K562 (cell line): ENCODE measurements at regions not wholly inside any gene's neighbourhood (a gene's known extent, or its start where the extent isn't known, plus 50 kb on each side); places are given as distances from the start of the nearest gene placed in this dataset.

Source experiments
- ATAC-seq: fragments of 200-7000 bp; cut with Tn5 transposase; 3 replicates; pipeline ENCODE4 v1.9.1; 2020; ENCODE audit warnings: moderate library complexity
- BruUV-seq: library from RNA; stranded (reverse); fragments of 400-500 nt; replicated peaks from 2 replicates; lab custom pipeline; 2021; lab: Mats Ljungman, UMichigan
- CTCF ChIA-PET: fragments of 300-600 bp; formaldehyde crosslinking; extraction: SDS; loops from one replicate; lab custom pipeline; 2021; ENCODE audit warnings: low intra/inter-chr PET ratio; lab: Yijun Ruan, JAX
- POLR2A ChIA-PET: fragments of 300-600, 350-650 bp; sonication (Branson Sonifier 250); formaldehyde crosslinking; extraction: SDS; loops from one replicate; lab custom pipeline; 2021; ENCODE audit warnings: antibody characterized with exemption, inconsistent platforms; lab: Yijun Ruan, JAX
- DNase-seq, 4 experiments: peaks; one replicate each; pipeline versions ENCODE4 v3.0.0 to v3.0.0-alpha.2; 2011 to 2018; ENCODE audit warnings: low spot score in 3 of 4, mixed read lengths in 3 of 4; ENCODE audit errors: extremely low read depth in 1 of 4
- FAIRE-seq: peaks from 2 replicates; lab custom pipeline; 2011; peaks lifted over from hg19 to GRCh38; lab: Jason Lieb, UNC
- H2AFZ ChIP-seq: 2 replicates; pipeline ENCODE4 v1.6.0; 2011; ENCODE audit warnings: low read depth, low read length, control low read depth, inconsistent platforms
- H3K27ac ChIP-seq: fragments of 200-600 bp; 3 replicates; pipeline ENCODE4 v1.8.0; 2011; ENCODE audit warnings: low read depth, mild to moderate bottlenecking, control low read depth, inconsistent platforms, low read length, moderate library complexity, mixed read lengths; ENCODE audit errors: extremely low read depth
- H3K27me3 ChIP-seq, 2 experiments: fragments of 300-600 bp in 1 of 2; 2 replicates in 1 of 2; 3 replicates in 1 of 2; pipeline versions ENCODE4 v1.6.0 to v1.8.0; 2011; ENCODE audit warnings: inconsistent platforms in 2 of 2, low read length in 2 of 2, mild to moderate bottlenecking in 1 of 2, mixed read lengths in 1 of 2, moderate library complexity in 1 of 2; ENCODE audit not compliant: control insufficient read depth in 2 of 2, insufficient read depth in 2 of 2
- H3K36me3 ChIP-seq: fragments of 300-600 bp; 3 replicates; pipeline ENCODE4 v1.8.0; 2011; ENCODE audit warnings: mild to moderate bottlenecking, low read length, inconsistent platforms; ENCODE audit not compliant: control insufficient read depth, insufficient read depth
- H3K4me1 ChIP-seq, 2 experiments: fragments of 200-600 bp in 1 of 2; replicated peaks in 1 of 2; 2 replicates in 1 of 2; 3 replicates in 1 of 2; pipeline versions ENCODE4 v1.5.1 to v1.8.0; 2011; ENCODE audit warnings: inconsistent platforms in 2 of 2, low read length in 2 of 2, mild to moderate bottlenecking in 1 of 2, mixed read lengths in 1 of 2, moderate library complexity in 1 of 2; ENCODE audit not compliant: control insufficient read depth in 2 of 2, insufficient read depth in 2 of 2
- H3K4me2 ChIP-seq: 2 replicates; pipeline ENCODE4 v1.6.1; 2011; ENCODE audit warnings: low read length, control low read depth, inconsistent platforms, mixed read lengths; ENCODE audit not compliant: insufficient read depth
- H3K4me3 ChIP-seq: fragments of 200-600 bp; sonication (generic), shearing (Covaris generic); 2 replicates; pipeline ENCODE4 v1.5.1; 2016; ENCODE audit warnings: control low read depth, inconsistent platforms
- H3K79me2 ChIP-seq: fragments of 200-600 bp; 3 replicates; pipeline ENCODE4 v1.8.0; 2011; ENCODE audit warnings: low read length, inconsistent platforms; ENCODE audit not compliant: control insufficient read depth, insufficient read depth
- H3K9ac ChIP-seq, 2 experiments: 2 replicates each; pipeline versions ENCODE4 v1.6.0 to v1.6.1; 2011; ENCODE audit warnings: low read depth in 2 of 2, low read length in 2 of 2, control low read depth in 1 of 2, inconsistent platforms in 1 of 2, mild to moderate bottlenecking in 1 of 2, mixed read lengths in 1 of 2; ENCODE audit not compliant: insufficient read depth in 1 of 2
- H3K9me1 ChIP-seq: one replicate; pipeline ENCODE4 v1.6.0; 2011; ENCODE audit warnings: inconsistent platforms, mild to moderate bottlenecking, low read length, moderate library complexity; ENCODE audit not compliant: control insufficient read depth, insufficient read depth
- H3K9me3 ChIP-seq: replicated peaks from 2 replicates; pipeline ENCODE4 v1.5.1; 2011; ENCODE audit warnings: low read depth, low read length, inconsistent platforms; ENCODE audit not compliant: control insufficient read depth, insufficient read depth
- H4K20me1 ChIP-seq: replicated peaks from 2 replicates; pipeline ENCODE4 v1.6.1; 2011; ENCODE audit warnings: low read length, inconsistent platforms, mixed read lengths; ENCODE audit not compliant: control insufficient read depth, insufficient read depth
- BCOR ChIP-seq: fragments of 450-650 bp; IDR thresholded peaks from 2 replicates; pipeline ENCODE4 v1.6.1; 2016
- C11orf30 ChIP-seq: fragments of 450-650 bp; IDR thresholded peaks from 2 replicates; pipeline ENCODE4 v1.6.1; 2016; ENCODE audit warnings: low read depth, mild to moderate bottlenecking
- DPF2 ChIP-seq: fragments of 450-650 bp; IDR thresholded peaks from 2 replicates; pipeline ENCODE4 v1.6.1; 2016
- MAFG ChIP-seq: fragments of 450-650 bp; conservative IDR thresholded peaks from 2 replicates; pipeline ENCODE4 v1.6.1; 2016; ENCODE audit warnings: missing genetic modification characterization, missing compliant biosample characterization
- NFIC ChIP-seq: fragments of 450-650 bp; IDR thresholded peaks from 2 replicates; pipeline ENCODE4 v1.6.1; 2017; ENCODE audit warnings: mild to moderate bottlenecking, inconsistent platforms
- PURB ChIP-seq: sonication (generic); formaldehyde crosslinking; IDR thresholded peaks from 2 replicates; pipeline ENCODE4 v1.9.0; 2021; ENCODE audit warnings: low read depth, mild to moderate bottlenecking, missing genetic modification reagents
- RUNX1 ChIP-seq: sonication (generic); IDR thresholded peaks from 2 replicates; pipeline ENCODE4 v1.6.1; 2016; ENCODE audit warnings: antibody characterized with exemption, low read depth
- SIRT6 ChIP-seq: IDR thresholded peaks from one replicate; pipeline ENCODE4 v1.6.1; 2012; ENCODE audit warnings: low read depth, mild to moderate bottlenecking, control low read depth, inconsistent platforms, low read length, moderate library complexity
- SMAD3 ChIP-seq: fragments of 450-650 bp; formaldehyde crosslinking; conservative IDR thresholded peaks from 2 replicates; pipeline ENCODE4 v1.4.0; 2020; ENCODE audit warnings: mild to moderate bottlenecking
- TFAP4 ChIP-seq: sonication (generic); formaldehyde crosslinking; IDR thresholded peaks from 2 replicates; pipeline ENCODE4 v1.8.0; 2022; ENCODE audit warnings: missing genetic modification reagents, mild to moderate bottlenecking, moderate library complexity, borderline replicate concordance
- XRCC3 ChIP-seq: fragments of 450-650 bp; IDR thresholded peaks from 2 replicates; pipeline ENCODE4 v1.6.1; 2017; ENCODE audit warnings: mild to moderate bottlenecking, moderate library complexity
- ZNF239 ChIP-seq: fragments of 250-450 bp; sonication (Bioruptor Pico); IDR thresholded peaks from 2 replicates; pipeline ENCODE4 v1.4.0; 2020; ENCODE audit warnings: mild to moderate bottlenecking
- ZNF316 ChIP-seq: fragments of 450-650 bp; IDR thresholded peaks from 2 replicates; pipeline ENCODE4 v1.6.1; 2016
- WGBS: fragments of 100-300 bp; shearing (Covaris generic); methylation state at CpG from one replicate; pipeline ENCODE4 v1.1.6; 2016; ENCODE audit warnings: low coverage, mixed read lengths; ENCODE audit not compliant: insufficient coverage; ENCODE audit errors: missing lambda C conversion rate; 5-methylcytosine and 5-hydroxymethylcytosine counted together
- in situ Hi-C: fragments of 300-500 bp; cut with MboI; formaldehyde crosslinking; loops from 4 replicates; pipeline ENCODE4 v1.15.0; 2018; ENCODE audit warnings: inconsistent platforms, mixed read lengths
- intact Hi-C: fragments of 100-400 bp; cut with micrococcal nuclease; formaldehyde crosslinking; loops from 2 replicates; pipeline ENCODE4 v1.14.2; 2022
- TF ChIP-seq, protein P1 (sequence below): fragments of 250-450 bp; sonication (Bioruptor Pico); IDR thresholded peaks from 2 replicates; pipeline ENCODE4 v1.5.0; 2021; ENCODE audit warnings: mild to moderate bottlenecking, moderate library complexity
- TF ChIP-seq, protein P2 (sequence below), 2 experiments: fragments of 150-350 bp in 1 of 2; IDR thresholded peaks; 2 replicates each; pipeline ENCODE4 v1.6.1; 2012 to 2016; ENCODE audit warnings: low read depth in 2 of 2, low read length in 2 of 2, mild to moderate bottlenecking in 1 of 2, moderate library complexity in 1 of 2

- ChIA-PET CTCF (no interaction called here), POLR2A (interaction anchor here (0.7 kb wide), 1 partner anchor 126 kb away, joined by 4 read pairs; no protein-coding TSS in a partner anchor)
- H3K36me3 ChIP-seq, result no peaks in the 10 kb centered on the region
- H3K9ac ChIP-seq, result no peak overlapping the region
- H3K4me1 ChIP-seq, result no peaks in the 10 kb centered on the region
- ATAC-seq (no peak), FAIRE-seq (no peak), DNase-seq (no peak)
- H3K79me2 ChIP-seq, result no peaks in the 10 kb centered on the region
- no TSS peak for BruUV-seq
- H3K9me1 ChIP-seq, result no peaks in the 10 kb centered on the region
- no peak overlapping the region for H2AFZ ChIP-seq
- no peak overlapping the region for H3K27ac ChIP-seq
- no peak overlapping the region for H3K4me2 ChIP-seq
- H3K4me3 ChIP-seq, result no peak overlapping the region
- no peaks in the 10 kb centered on the region for H4K20me1 ChIP-seq
- H3K27me3 ChIP-seq, result peaks cover 0 to 14% of the 10 kb centered on the region in 2 experiments; a peak in 2 of 5 replicates
- in situ Hi-C loops, result no loop called here
- WGBS, result 0% methylated on average over 2 of the region's 2 CpGs
- intact Hi-C loops, result no loop called here
- H3K9me3 ChIP-seq, result no peaks in the 10 kb centered on the region
- TF ChIP-seq ZNF239, result no peak
- TF ChIP-seq XRCC3, result no peak
- no peak for TF ChIP-seq RUNX1
- no peak for TF ChIP-seq NFIC
- TF ChIP-seq, protein P1, sequence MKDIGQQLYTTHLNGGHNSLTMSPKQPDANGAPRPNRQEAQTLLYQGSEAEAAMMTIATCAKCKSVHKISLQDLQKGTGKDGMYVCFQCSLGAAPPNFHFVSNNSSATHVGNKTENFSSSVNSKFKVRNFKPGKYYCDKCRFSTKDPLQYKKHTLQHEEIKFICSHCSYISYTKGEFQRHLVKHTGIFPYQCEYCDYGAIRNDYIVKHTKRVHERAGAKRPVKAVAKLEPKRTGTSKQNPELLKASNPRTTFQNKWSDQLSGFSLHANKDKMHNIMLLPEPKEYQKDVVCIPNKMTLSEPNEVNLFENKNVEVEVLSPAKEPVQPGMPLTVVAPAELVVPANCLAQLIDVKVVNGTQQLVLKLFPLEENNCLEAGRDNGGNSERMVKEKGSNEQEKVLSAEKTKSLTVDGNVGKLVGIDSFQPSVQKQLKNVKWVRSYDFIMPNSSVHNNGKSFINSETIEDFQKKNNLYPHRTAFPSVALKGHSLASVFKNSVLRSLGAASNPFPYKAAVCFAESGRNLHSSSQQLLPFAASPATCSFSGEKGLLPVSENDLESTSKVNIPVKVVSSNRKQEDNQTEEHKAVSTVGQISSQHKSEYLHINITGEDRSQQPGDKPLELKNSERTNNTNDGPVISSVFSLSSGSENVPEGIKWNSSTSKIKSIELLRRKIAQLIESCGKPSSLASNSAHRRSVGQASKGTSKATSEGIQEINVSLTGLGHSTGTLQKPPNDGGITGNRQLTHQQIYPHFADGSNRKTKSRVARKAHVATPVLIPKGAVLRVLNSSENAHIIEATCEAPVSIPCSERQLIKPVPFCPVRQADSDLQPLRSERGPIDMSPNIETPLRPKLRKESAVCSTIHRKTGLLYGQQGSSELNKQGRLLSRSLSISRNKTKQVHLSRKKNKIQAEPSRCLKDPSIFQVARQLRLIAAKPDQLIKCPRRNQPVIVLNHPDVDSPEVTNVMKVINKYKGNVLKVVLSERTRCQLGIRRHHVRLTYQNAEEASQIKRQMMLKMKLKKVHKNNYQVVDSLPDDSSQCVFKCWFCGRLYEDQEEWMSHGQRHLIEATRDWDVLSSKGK, result no peak
- no peak for TF ChIP-seq DPF2
- peak; percentile 36; the same call in 1 of the 2 replicates for TF ChIP-seq ZNF316
- TF ChIP-seq TFAP4 (CRISPR knock-in tag), result no peak
- no peak for TF ChIP-seq PURB (CRISPR knock-in tag)
- no peak for TF ChIP-seq SIRT6
- no peak for TF ChIP-seq SMAD3 (CRISPR knock-in tag)
- 0 out of 2 replicates have a peak, but pooled peaks have one; percentile 38 for TF ChIP-seq MAFG
- TF ChIP-seq BCOR, result no peak
- TF ChIP-seq, protein P2, sequence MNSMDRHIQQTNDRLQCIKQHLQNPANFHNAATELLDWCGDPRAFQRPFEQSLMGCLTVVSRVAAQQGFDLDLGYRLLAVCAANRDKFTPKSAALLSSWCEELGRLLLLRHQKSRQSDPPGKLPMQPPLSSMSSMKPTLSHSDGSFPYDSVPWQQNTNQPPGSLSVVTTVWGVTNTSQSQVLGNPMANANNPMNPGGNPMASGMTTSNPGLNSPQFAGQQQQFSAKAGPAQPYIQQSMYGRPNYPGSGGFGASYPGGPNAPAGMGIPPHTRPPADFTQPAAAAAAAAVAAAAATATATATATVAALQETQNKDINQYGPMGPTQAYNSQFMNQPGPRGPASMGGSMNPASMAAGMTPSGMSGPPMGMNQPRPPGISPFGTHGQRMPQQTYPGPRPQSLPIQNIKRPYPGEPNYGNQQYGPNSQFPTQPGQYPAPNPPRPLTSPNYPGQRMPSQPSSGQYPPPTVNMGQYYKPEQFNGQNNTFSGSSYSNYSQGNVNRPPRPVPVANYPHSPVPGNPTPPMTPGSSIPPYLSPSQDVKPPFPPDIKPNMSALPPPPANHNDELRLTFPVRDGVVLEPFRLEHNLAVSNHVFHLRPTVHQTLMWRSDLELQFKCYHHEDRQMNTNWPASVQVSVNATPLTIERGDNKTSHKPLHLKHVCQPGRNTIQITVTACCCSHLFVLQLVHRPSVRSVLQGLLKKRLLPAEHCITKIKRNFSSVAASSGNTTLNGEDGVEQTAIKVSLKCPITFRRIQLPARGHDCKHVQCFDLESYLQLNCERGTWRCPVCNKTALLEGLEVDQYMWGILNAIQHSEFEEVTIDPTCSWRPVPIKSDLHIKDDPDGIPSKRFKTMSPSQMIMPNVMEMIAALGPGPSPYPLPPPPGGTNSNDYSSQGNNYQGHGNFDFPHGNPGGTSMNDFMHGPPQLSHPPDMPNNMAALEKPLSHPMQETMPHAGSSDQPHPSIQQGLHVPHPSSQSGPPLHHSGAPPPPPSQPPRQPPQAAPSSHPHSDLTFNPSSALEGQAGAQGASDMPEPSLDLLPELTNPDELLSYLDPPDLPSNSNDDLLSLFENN (IDR thresholded peaks at IDR 0.05; ENCODE audit: low read depth in 2 of 2, low read length in 2 of 2), result no peak
- peak; percentile 15; the same call in 1 of the 2 replicates for TF ChIP-seq C11orf30
Measured at GRCh38 chr9:88258024-88258423, 119.7 kb upstream of the SPATA31C2 start.
